Neutrophil (primary cell): ENCODE measurements at regions not wholly inside any gene's neighbourhood (a gene's known extent, or its start where the extent isn't known, plus 50 kb on each side); places are given as distances from the start of the nearest gene placed in this dataset.

Source experiments
- H3K27ac ChIP-seq: fragments of 200-600 bp; sonication (generic); 2 replicates; pipeline ENCODE4 v1.5.1; 2016; ENCODE audit warnings: mild to moderate bottlenecking, moderate library complexity
- H3K27me3 ChIP-seq: fragments of 200-600 bp; sonication (generic); 2 replicates; pipeline ENCODE4 v1.6.0; 2016; ENCODE audit warnings: mild to moderate bottlenecking
- H3K36me3 ChIP-seq: fragments of 200-600 bp; sonication (generic); 2 replicates; pipeline ENCODE4 v1.5.1; 2017
- H3K4me1 ChIP-seq, 2 experiments: fragments of 200-600 bp in 1 of 2; sonication (generic) in 1 of 2; 1 replicate in 1 of 2; 2 replicates in 1 of 2; pipeline versions ENCODE4 v1.5.1 to v1.6.1; 2013 to 2016; ENCODE audit warnings: low read depth in 1 of 2, low read length in 1 of 2, mild to moderate bottlenecking in 1 of 2, moderate library complexity in 1 of 2; ENCODE audit not compliant: control insufficient read depth in 1 of 2, insufficient read depth in 1 of 2
- H3K4me3 ChIP-seq, 2 experiments: fragments of 200-600 bp in 1 of 2; sonication (generic) in 1 of 2; 1 replicate in 1 of 2; 2 replicates in 1 of 2; pipeline ENCODE4 v1.5.1; 2013 to 2016; ENCODE audit warnings: low read depth in 1 of 2, low read length in 1 of 2, mild to moderate bottlenecking in 1 of 2, moderate library complexity in 1 of 2
- H3K9me3 ChIP-seq: fragments of 200-600 bp; sonication (generic); 2 replicates; pipeline ENCODE4 v1.5.1; 2016
- TF ChIP-seq, protein P1 (sequence below): fragments of 200-600 bp; sonication (generic); IDR thresholded peaks from 2 replicates; pipeline ENCODE4 v1.5.1; 2016; ENCODE audit warnings: antibody characterized with exemption

DNA sequence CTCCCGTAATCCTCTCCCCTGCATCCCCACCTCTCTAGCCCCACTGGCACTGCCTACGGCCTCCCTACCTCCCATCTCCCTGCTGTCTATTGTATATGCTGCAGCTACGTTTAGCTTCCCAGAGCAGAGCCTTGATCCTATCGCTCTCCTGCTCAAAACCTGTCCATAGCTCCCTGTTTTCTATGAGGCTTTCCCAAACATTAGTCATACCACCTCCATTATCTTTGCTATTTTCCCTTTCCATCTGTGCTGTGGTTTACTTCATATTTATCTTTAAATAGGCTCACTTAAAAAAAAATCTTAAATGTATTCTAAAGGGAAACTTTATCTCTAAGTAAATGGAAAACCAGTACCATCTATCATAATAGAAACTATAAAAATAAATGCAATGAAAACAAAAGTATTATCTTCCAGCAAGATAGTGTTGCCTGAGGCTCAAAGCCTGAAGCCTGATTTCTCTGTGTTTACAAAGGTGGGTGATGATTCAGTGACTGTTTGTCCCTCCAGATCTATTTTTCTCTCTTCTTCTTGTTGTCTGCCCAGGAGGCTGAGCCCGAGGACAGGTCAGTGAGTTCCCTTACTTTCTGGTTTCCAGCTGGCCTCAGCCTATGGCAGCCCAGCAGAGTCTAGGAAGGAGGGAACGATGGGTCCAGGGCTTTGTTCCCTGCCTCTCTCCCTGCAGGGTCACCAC, 397.1 kb upstream of the CFAP20DC start:
- no peaks in the 10 kb centered on the region for H3K27me3 ChIP-seq
- H3K4me1 ChIP-seq, result no peaks in the 10 kb centered on the region
- H3K27ac ChIP-seq, result no peak overlapping the region
- no peak overlapping the region for H3K4me3 ChIP-seq
- TF ChIP-seq, protein P1, sequence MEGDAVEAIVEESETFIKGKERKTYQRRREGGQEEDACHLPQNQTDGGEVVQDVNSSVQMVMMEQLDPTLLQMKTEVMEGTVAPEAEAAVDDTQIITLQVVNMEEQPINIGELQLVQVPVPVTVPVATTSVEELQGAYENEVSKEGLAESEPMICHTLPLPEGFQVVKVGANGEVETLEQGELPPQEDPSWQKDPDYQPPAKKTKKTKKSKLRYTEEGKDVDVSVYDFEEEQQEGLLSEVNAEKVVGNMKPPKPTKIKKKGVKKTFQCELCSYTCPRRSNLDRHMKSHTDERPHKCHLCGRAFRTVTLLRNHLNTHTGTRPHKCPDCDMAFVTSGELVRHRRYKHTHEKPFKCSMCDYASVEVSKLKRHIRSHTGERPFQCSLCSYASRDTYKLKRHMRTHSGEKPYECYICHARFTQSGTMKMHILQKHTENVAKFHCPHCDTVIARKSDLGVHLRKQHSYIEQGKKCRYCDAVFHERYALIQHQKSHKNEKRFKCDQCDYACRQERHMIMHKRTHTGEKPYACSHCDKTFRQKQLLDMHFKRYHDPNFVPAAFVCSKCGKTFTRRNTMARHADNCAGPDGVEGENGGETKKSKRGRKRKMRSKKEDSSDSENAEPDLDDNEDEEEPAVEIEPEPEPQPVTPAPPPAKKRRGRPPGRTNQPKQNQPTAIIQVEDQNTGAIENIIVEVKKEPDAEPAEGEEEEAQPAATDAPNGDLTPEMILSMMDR, result no peak
- H3K36me3 ChIP-seq, result no peaks in the 10 kb centered on the region
- no peaks in the 10 kb centered on the region for H3K9me3 ChIP-seq

DNA sequence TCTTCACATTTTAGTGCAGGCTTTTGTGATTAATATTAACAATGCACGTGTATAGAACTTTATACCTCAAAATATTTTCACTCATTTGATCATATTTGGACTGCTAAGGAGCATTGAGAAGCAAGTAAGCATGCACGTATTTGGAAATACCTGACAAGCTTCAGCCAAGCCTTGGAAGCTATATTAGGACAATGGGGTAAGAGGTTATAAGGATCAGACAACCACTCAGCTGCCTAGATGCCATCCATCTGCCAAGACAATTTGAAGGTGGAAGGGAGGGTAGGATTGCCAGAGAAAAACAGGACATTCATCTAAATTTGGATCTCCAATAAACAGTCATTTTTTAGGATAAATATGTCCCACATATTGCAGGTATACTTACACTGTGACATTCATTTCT, 394.9 kb upstream of the CFAP20DC start:
- no peak overlapping the region for H3K4me3 ChIP-seq
- no peaks in the 10 kb centered on the region for H3K4me1 ChIP-seq
- no peak overlapping the region for H3K27ac ChIP-seq
- no peaks in the 10 kb centered on the region for H3K9me3 ChIP-seq
- H3K36me3 ChIP-seq, result no peaks in the 10 kb centered on the region
- H3K27me3 ChIP-seq, result no peaks in the 10 kb centered on the region
- TF ChIP-seq, protein P1, result no peak

DNA sequence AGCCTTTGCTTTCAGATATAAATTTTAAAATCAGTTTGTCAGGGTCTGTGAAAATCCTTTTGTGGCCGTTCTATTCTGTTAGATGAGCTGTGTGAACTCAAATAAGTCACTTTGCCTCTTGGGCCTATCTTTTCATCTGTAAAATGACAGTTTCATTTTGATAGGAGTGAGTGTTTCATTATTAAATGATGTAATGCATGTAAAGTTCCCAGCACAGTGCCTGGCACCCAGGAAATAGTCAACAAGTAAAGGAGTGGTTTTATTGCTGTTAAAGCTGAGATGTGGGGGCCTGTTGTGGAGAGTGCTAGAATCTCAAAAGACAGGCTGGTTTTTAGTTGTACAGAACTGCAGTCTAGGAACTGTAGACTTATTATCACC, 394.5 kb upstream of the CFAP20DC start:
- no peaks in the 10 kb centered on the region for H3K9me3 ChIP-seq
- no peaks in the 10 kb centered on the region for H3K27me3 ChIP-seq
- no peak overlapping the region for H3K4me3 ChIP-seq
- H3K36me3 ChIP-seq, result no peaks in the 10 kb centered on the region
- TF ChIP-seq, protein P1, result no peak
- no peaks in the 10 kb centered on the region for H3K4me1 ChIP-seq
- no peak overlapping the region for H3K27ac ChIP-seq

DNA sequence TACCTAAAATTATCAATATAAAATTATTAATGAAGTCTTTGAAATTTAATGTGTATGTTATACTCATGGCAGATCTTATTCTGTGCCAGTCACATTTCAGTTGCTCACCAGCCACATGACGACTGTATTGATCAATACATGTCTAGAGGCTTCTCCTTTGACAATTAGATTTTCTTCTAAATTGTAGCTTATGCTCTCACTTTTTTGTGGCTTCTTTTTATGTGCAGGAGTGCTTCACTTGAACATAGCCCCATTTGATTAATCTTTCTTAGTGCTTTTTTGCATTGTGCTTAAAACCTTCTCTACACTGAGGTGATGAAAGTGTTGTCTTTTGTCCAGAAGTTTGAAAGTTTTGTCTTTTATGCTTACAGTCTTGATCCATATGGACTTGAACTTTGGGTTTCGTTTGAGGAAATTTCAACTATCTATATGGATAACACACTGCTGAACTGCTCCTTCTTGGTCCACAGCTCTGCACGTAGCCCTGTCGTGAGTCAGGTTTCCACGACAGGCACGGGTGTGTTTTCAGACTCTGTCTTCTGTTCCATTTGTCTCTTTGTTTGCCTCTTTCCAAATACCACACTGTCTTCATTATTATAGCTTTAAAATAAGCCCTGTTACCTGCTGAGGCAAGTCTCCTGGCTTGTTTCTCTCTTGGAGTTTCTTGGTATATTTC, 393.9 kb upstream of the CFAP20DC start:
- Histone ChIP-seq H3K36me3 (no peaks in the 10 kb centered on the region), H3K27ac (no peak overlapping the region), H3K27me3 (no peaks in the 10 kb centered on the region), H3K4me1 (no peaks in the 10 kb centered on the region), H3K4me3 (no peak overlapping the region), H3K9me3 (no peaks in the 10 kb centered on the region)
- TF ChIP-seq, protein P1, result no peak

DNA sequence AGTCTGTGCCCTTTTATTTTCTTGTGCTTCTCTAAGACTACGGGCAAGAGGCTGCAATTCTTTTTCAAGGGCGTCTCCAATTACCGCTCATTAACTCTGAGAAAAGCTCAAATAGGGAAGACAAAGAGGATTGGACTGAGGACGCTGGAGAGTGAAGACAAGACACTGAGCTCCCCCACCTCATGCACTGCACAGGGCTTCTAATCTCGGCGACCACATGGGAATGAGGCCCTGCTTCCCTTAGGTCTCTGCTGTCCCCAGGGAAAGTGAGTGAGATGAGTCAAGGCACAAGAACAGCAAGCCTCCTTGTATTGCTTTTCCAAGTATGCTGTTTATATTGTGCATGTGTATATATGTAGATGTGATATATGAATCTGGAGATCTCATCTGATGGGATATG, 392.2 kb upstream of the CFAP20DC start:
- H3K27ac ChIP-seq, result no peak overlapping the region
- H3K9me3 ChIP-seq, result no peaks in the 10 kb centered on the region
- no peaks in the 10 kb centered on the region for H3K27me3 ChIP-seq
- TF ChIP-seq, protein P1, result no peak
- H3K4me3 ChIP-seq, result no peak overlapping the region
- no peaks in the 10 kb centered on the region for H3K4me1 ChIP-seq
- no peaks in the 10 kb centered on the region for H3K36me3 ChIP-seq
